H9 (cell line): ENCODE measurements at regions not wholly inside any gene's neighbourhood (a gene's known extent, or its start where the extent isn't known, plus 50 kb on each side); places are given as distances from the start of the nearest gene placed in this dataset.
A peak's percentile ranks its signal among the peaks of the same experiment; 100 is the strongest.

Source experiments
- DNase-seq: peaks from one replicate; pipeline ENCODE4 v3.0.0-alpha.2; 2017
- H2AFZ ChIP-seq: one replicate; pipeline ENCODE4 v1.6.1; 2013; ENCODE audit warnings: mild to moderate bottlenecking, low read length, control low read depth, moderate library complexity
- H2AK5ac ChIP-seq: 2 replicates; pipeline ENCODE4 v1.6.1; 2013; ENCODE audit warnings: low read length, control low read depth, mixed read lengths; ENCODE audit not compliant: insufficient read length
- H2BK120ac ChIP-seq: one replicate; pipeline ENCODE4 v1.6.1; 2013; ENCODE audit warnings: low read depth, mild to moderate bottlenecking, low read length, control low read depth, inconsistent platforms; ENCODE audit not compliant: poor library complexity, severe bottlenecking
- H2BK12ac ChIP-seq: 2 replicates; pipeline ENCODE4 v1.6.1; 2013; ENCODE audit warnings: low read length, control low read depth, mixed read lengths, low read depth; ENCODE audit not compliant: insufficient read length
- H2BK15ac ChIP-seq: 2 replicates; pipeline ENCODE4 v1.6.1; 2013; ENCODE audit warnings: low read depth, low read length, control low read depth
- H2BK20ac ChIP-seq: one replicate; pipeline ENCODE4 v1.6.1; 2013; ENCODE audit warnings: low read depth, mild to moderate bottlenecking, low read length, control low read depth, inconsistent platforms; ENCODE audit not compliant: poor library complexity, severe bottlenecking
- H2BK5ac ChIP-seq: 2 replicates; pipeline ENCODE4 v1.6.1; 2013; ENCODE audit warnings: low read length, control low read depth, mixed read lengths; ENCODE audit not compliant: insufficient read length
- H3K14ac ChIP-seq: 2 replicates; pipeline ENCODE4 v1.6.1; 2013; ENCODE audit warnings: low read length, control low read depth; ENCODE audit not compliant: insufficient read depth
- H3K18ac ChIP-seq: 2 replicates; pipeline ENCODE4 v1.6.1; 2013; ENCODE audit warnings: low read depth, mild to moderate bottlenecking, mixed read lengths, low read length, control low read depth; ENCODE audit not compliant: insufficient read length
- H3K23ac ChIP-seq: 2 replicates; pipeline ENCODE4 v1.6.1; 2013; ENCODE audit warnings: low read length, control low read depth, mixed read lengths, low read depth; ENCODE audit not compliant: insufficient read length
- H3K23me2 ChIP-seq: 2 replicates; pipeline ENCODE4 v1.6.1; 2013; ENCODE audit warnings: low read depth, mild to moderate bottlenecking, mixed read lengths, low read length, control low read depth; ENCODE audit not compliant: insufficient read length, poor library complexity, severe bottlenecking
- H3K27ac ChIP-seq: 2 replicates; pipeline ENCODE4 v1.5.1; 2013; ENCODE audit warnings: low read length, control low read depth, mixed read lengths, low read depth; ENCODE audit not compliant: insufficient read length
- H3K27me3 ChIP-seq: 2 replicates; pipeline ENCODE4 v1.6.1; 2013; ENCODE audit warnings: low read length, control low read depth, inconsistent platforms; ENCODE audit not compliant: insufficient read depth
- H3K4ac ChIP-seq: 2 replicates; pipeline ENCODE4 v1.6.1; 2013; ENCODE audit warnings: low read depth, mild to moderate bottlenecking, control low read depth, inconsistent platforms, low read length, moderate library complexity
- H3K4me1 ChIP-seq: 2 replicates; pipeline ENCODE4 v1.6.1; 2013; ENCODE audit warnings: low read length, control low read depth, inconsistent platforms; ENCODE audit not compliant: insufficient read depth
- H3K4me2 ChIP-seq: 2 replicates; pipeline ENCODE4 v1.6.1; 2013; ENCODE audit warnings: low read length, control low read depth, mixed read lengths; ENCODE audit not compliant: insufficient read length, insufficient read depth
- H3K56ac ChIP-seq: 2 replicates; pipeline ENCODE4 v1.6.1; 2013; ENCODE audit warnings: low read depth, mild to moderate bottlenecking, mixed read lengths, low read length, control low read depth; ENCODE audit not compliant: insufficient read length
- H3K79me1 ChIP-seq: 2 replicates; pipeline ENCODE4 v1.6.1; 2013; ENCODE audit warnings: low read depth, mild to moderate bottlenecking, moderate library complexity, low read length, control low read depth, inconsistent platforms; ENCODE audit not compliant: insufficient read depth, poor library complexity, severe bottlenecking
- H3K79me2 ChIP-seq: 2 replicates; pipeline ENCODE4 v1.6.1; 2013; ENCODE audit warnings: low read length, control low read depth, inconsistent platforms; ENCODE audit not compliant: insufficient read depth
- H3K9ac ChIP-seq: 2 replicates; pipeline ENCODE4 v1.6.1; 2013; ENCODE audit warnings: low read length, control low read depth, mixed read lengths; ENCODE audit not compliant: insufficient read length; ENCODE audit errors: extremely low read depth
- H3K9me3 ChIP-seq: one replicate; pipeline ENCODE4 v1.6.1; 2013; ENCODE audit warnings: low read depth, low read length, inconsistent platforms; ENCODE audit not compliant: control insufficient read depth
- H3T11ph ChIP-seq: one replicate; pipeline ENCODE4 v1.6.1; 2013; ENCODE audit warnings: mild to moderate bottlenecking, low read length, control low read depth, inconsistent platforms
- H4K20me1 ChIP-seq: one replicate; pipeline ENCODE4 v1.6.1; 2013; ENCODE audit not compliant: control insufficient read depth, insufficient read length, insufficient read depth
- H4K5ac ChIP-seq: 2 replicates; pipeline ENCODE4 v1.6.1; 2013; ENCODE audit warnings: low read depth, mild to moderate bottlenecking, mixed read lengths, low read length, control low read depth; ENCODE audit not compliant: insufficient read length
- H4K8ac ChIP-seq: replicated peaks from 2 replicates; pipeline ENCODE4 v1.6.1; 2013; ENCODE audit warnings: low read length, control low read depth, mixed read lengths, low read depth; ENCODE audit not compliant: insufficient read length
- H4K91ac ChIP-seq: 2 replicates; pipeline ENCODE4 v1.6.1; 2013; ENCODE audit warnings: low read depth, mild to moderate bottlenecking, moderate library complexity, mixed read lengths, low read length, control low read depth; ENCODE audit not compliant: insufficient read length
- H3K27ac Mint-ChIP-seq, 3 experiments: 2 replicates in 2 of 3; 3 replicates in 1 of 3; pipeline ENCODE4 v1.8.0; 2020 to 2021; ENCODE audit warnings: mixed read lengths in 3 of 3, mild to moderate bottlenecking in 1 of 3, moderate library complexity in 1 of 3
- H3K27me3 Mint-ChIP-seq: 2 replicates; pipeline ENCODE4 v1.8.0; 2021; ENCODE audit warnings: low read depth, mild to moderate bottlenecking, moderate library complexity, mixed read lengths
- H3K36me3 Mint-ChIP-seq, 3 experiments: 2 replicates in 2 of 3; 3 replicates in 1 of 3; pipeline ENCODE4 v1.8.0; 2020 to 2021; ENCODE audit warnings: low read depth in 3 of 3, mixed read lengths in 3 of 3; ENCODE audit not compliant: insufficient read depth in 1 of 3
- H3K4me1 Mint-ChIP-seq, 2 experiments: 2 replicates each; pipeline ENCODE4 v1.8.0; 2020; ENCODE audit warnings: mixed read lengths in 2 of 2
- H3K4me3 Mint-ChIP-seq, 2 experiments: 2 replicates in 1 of 2; 3 replicates in 1 of 2; pipeline ENCODE4 v1.8.0; 2020 to 2021; ENCODE audit warnings: mild to moderate bottlenecking in 2 of 2, mixed read lengths in 2 of 2, moderate library complexity in 1 of 2
- H3K9me3 Mint-ChIP-seq, 2 experiments: 2 replicates in 1 of 2; 3 replicates in 1 of 2; pipeline ENCODE4 v1.8.0; 2020; ENCODE audit warnings: mild to moderate bottlenecking in 2 of 2, mixed read lengths in 2 of 2, moderate library complexity in 1 of 2
- CTCF ChIP-seq: fragments of 200-600 bp; sonication (generic); conservative IDR thresholded peaks from 3 replicates; pipeline ENCODE4 v1.8.0; 2021; ENCODE audit warnings: antibody characterized with exemption, mild to moderate bottlenecking
- WGBS: extraction: QIAGEN DNeasy Blood & Tissue Kit; methylation state at CpG from one replicate; pipeline ENCODE4 v1.1.7; 2013; ENCODE audit warnings: missing lambda C conversion rate, low lambda C conversion rate, mixed read lengths; ENCODE audit not compliant: insufficient read length; ENCODE audit errors: extremely low coverage; 5-methylcytosine and 5-hydroxymethylcytosine counted together

- Histone ChIP-seq H4K20me1 (no peaks in the 10 kb centered on the region), H3K23me2 (no peaks in the 10 kb centered on the region), H4K8ac (no peak overlapping the region), H3K4ac (no peak overlapping the region), H4K91ac (no peak overlapping the region), H2BK5ac (no peak overlapping the region), H2BK12ac (no peak overlapping the region), H2BK15ac (no peak overlapping the region), H3K4me2 (no peak overlapping the region), H3K9ac (no peak overlapping the region), H3K79me2 (no peaks in the 10 kb centered on the region), H2AFZ (no peak overlapping the region), H3K9me3 (no peaks in the 10 kb centered on the region), H3K56ac (no peak overlapping the region), H3K79me1 (no peaks in the 10 kb centered on the region), H2BK120ac (no peak overlapping the region), H4K5ac (no peak overlapping the region), H3K23ac (no peak overlapping the region), H2AK5ac (no peak overlapping the region), H3K4me1 (no peaks in the 10 kb centered on the region), H3K27ac (no peak overlapping the region), H3K27me3 (no peaks in the 10 kb centered on the region), H3K18ac (no peak overlapping the region), H3T11ph (no peak overlapping the region), H2BK20ac (no peak overlapping the region), H3K14ac (no peak overlapping the region)
- H3K4me3 Mint-ChIP-seq = no peak overlapping the region
- no peak for TF ChIP-seq CTCF
- peaks cover 8 to 16% of the 10 kb centered on the region in 2 experiments for H3K9me3 Mint-ChIP-seq
- peaks cover 3 to 5% of the 10 kb centered on the region in 2 experiments for H3K4me1 Mint-ChIP-seq
- peaks cover 3 to 7% (median 6%) of the 10 kb centered on the region in 3 experiments; a peak in 6 of 7 replicates for H3K36me3 Mint-ChIP-seq
- DNase-seq = peak; percentile 14
- H3K27ac Mint-ChIP-seq = no peak overlapping the region
- no peaks in the 10 kb centered on the region; the same call in 1 of the 2 replicates for H3K27me3 Mint-ChIP-seq
- WGBS = no CpG with 5 or more reads among the region's 4 CpGs
Measured at GRCh38 chr1:109816975-109817535, 53.3 kb upstream of the EPS8L3 start.
